MCF 10A (cell line): ENCODE measurements at regions not wholly inside any gene's neighbourhood (a gene's known extent, or its start where the extent isn't known, plus 50 kb on each side); places are given as distances from the start of the nearest gene placed in this dataset.
"Not testable (repeated sequence)": the region's sequence is repeated elsewhere in the genome, so short reads cannot be mapped to it uniquely, and the experiment has no call there.

Experiments used
- BruUV-seq: library from RNA; stranded (reverse); fragments of 400-500 nt; replicated peaks from 2 replicates; lab custom pipeline; 2021; lab: Mats Ljungman, UMichigan
- CTCF ChIA-PET: fragments of 300-600 bp; sonication (Branson Sonifier 250); formaldehyde crosslinking; extraction: SDS; loops from one replicate; lab custom pipeline; 2021; ENCODE audit warnings: antibody characterized with exemption, inconsistent platforms; lab: Yijun Ruan, JAX
- POLR2A ChIA-PET: fragments of 300-600, 350-650 bp; sonication (Branson Sonifier 250); formaldehyde crosslinking; extraction: SDS; loops from one replicate; lab custom pipeline; 2020; ENCODE audit warnings: antibody characterized with exemption, inconsistent platforms; lab: Yijun Ruan, JAX
- DNase-seq: peaks from one replicate; pipeline ENCODE4 v3.0.0-alpha.2; 2018; ENCODE audit not compliant: unreplicated experiment
- H3K27ac Mint-ChIP-seq: one replicate; pipeline ENCODE4 v1.8.0; 2022; ENCODE audit warnings: mild to moderate bottlenecking, low read depth, mixed read lengths; ENCODE audit not compliant: unreplicated experiment
- H3K27me3 Mint-ChIP-seq: one replicate; pipeline ENCODE4 v1.8.0; 2022; ENCODE audit warnings: mixed read lengths; ENCODE audit not compliant: insufficient read depth, unreplicated experiment
- H3K36me3 Mint-ChIP-seq: one replicate; pipeline ENCODE4 v1.8.0; 2022; ENCODE audit warnings: mild to moderate bottlenecking, moderate library complexity, mixed read lengths; ENCODE audit not compliant: insufficient read depth, unreplicated experiment
- H3K4me1 Mint-ChIP-seq: one replicate; pipeline ENCODE4 v1.8.0; 2022; ENCODE audit warnings: mixed read lengths; ENCODE audit not compliant: insufficient read depth, unreplicated experiment
- H3K4me3 Mint-ChIP-seq: one replicate; pipeline ENCODE4 v1.8.0; 2022; ENCODE audit warnings: mild to moderate bottlenecking, moderate library complexity, mixed read lengths; ENCODE audit not compliant: unreplicated experiment
- H3K9me3 Mint-ChIP-seq: one replicate; pipeline ENCODE4 v1.8.0; 2022; ENCODE audit warnings: mixed read lengths; ENCODE audit not compliant: unreplicated experiment
- intact Hi-C: fragments of 100-400 bp; cut with micrococcal nuclease; formaldehyde crosslinking; loops from 2 replicates; pipeline ENCODE4 v1.14.1; 2022
- TF ChIP-seq, protein P1 (sequence below): fragments of 200-600 bp; IDR thresholded peaks from one replicate; pipeline ENCODE4 v1.8.0; 2022; ENCODE audit warnings: antibody characterized with exemption, mild to moderate bottlenecking; ENCODE audit not compliant: unreplicated experiment

DNA sequence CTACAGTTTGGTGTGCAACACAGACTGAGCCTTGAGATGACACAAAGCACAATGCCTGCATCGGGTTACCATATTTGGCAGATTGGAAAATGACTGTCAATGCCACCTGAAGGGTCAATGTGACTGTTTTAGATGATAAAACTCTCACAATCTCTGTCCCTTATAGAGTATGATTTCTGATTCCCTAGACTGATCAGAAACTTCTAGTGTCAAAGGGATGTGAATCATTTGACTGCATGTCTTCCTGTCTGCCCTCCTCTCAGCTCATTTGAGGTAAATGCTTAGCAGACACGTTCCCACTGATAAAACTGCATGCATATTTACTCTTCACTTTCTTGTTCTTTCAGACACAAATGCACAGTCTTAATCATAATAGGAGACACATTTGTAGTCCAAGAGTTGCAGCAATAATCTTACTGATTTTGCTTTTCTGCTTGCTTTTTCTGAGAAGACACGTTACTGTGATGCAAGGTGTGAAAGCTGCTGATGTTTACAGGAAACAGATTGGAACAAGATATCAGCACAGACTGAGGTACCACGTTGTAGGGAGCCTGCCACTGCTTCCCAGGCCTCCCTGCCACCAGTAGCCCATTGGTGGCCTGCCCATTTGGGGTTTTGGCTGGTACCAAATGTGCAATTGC lies 77.8 kb downstream of the GCNT4 start:
- Mint-ChIP-seq H3K27ac (no peak overlapping the region), H3K4me1 (no peaks in the 10 kb centered on the region), H3K36me3 (no peaks in the 10 kb centered on the region), H3K9me3 (peaks cover 10% of the 10 kb centered on the region), H3K4me3 (no peak overlapping the region), H3K27me3 (no peaks in the 10 kb centered on the region)
- intact Hi-C loops = no loop called here
- TF ChIP-seq, protein P1, sequence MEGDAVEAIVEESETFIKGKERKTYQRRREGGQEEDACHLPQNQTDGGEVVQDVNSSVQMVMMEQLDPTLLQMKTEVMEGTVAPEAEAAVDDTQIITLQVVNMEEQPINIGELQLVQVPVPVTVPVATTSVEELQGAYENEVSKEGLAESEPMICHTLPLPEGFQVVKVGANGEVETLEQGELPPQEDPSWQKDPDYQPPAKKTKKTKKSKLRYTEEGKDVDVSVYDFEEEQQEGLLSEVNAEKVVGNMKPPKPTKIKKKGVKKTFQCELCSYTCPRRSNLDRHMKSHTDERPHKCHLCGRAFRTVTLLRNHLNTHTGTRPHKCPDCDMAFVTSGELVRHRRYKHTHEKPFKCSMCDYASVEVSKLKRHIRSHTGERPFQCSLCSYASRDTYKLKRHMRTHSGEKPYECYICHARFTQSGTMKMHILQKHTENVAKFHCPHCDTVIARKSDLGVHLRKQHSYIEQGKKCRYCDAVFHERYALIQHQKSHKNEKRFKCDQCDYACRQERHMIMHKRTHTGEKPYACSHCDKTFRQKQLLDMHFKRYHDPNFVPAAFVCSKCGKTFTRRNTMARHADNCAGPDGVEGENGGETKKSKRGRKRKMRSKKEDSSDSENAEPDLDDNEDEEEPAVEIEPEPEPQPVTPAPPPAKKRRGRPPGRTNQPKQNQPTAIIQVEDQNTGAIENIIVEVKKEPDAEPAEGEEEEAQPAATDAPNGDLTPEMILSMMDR = no peak
- no TSS peak for BruUV-seq
- ChIA-PET POLR2A (no interaction called here), CTCF (no interaction called here)
- DNase-seq = no peak

DNA sequence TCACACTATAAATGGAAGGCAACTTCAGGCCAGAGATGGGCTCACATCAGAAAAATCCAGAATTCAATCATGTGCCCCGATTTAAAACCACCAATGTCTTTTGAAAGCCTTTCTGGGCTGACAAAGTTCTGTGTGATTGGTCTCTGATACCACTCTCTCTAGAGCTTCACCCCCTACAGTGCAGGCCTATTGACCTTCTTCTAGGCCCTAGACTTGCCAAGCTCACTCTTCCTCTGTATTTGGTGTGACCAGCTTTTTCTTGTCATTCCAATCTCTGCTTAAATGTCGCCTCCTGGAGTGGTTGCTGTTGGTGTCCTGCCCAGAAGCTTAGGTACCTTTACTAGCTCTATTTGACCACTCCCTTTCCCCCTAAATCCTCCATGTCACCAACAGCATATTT lies 78.7 kb downstream of the GCNT4 start:
- no peaks in the 10 kb centered on the region for H3K4me1 Mint-ChIP-seq
- peaks cover 10% of the 10 kb centered on the region for H3K9me3 Mint-ChIP-seq
- intact Hi-C loops = no loop called here
- no peaks in the 10 kb centered on the region for H3K36me3 Mint-ChIP-seq
- ChIA-PET POLR2A (interaction anchor here (0.9 kb wide), 1 partner anchor 51 kb away, joined by 3 read pairs; no protein-coding TSS in a partner anchor), CTCF (no interaction called here)
- TF ChIP-seq, protein P1 = no peak
- no peaks in the 10 kb centered on the region for H3K27me3 Mint-ChIP-seq
- no peak overlapping the region for H3K27ac Mint-ChIP-seq
- H3K4me3 Mint-ChIP-seq = no peak overlapping the region
- no peak for DNase-seq
- BruUV-seq = no TSS peak

- intact Hi-C loops = no loop called here
- no peak for DNase-seq
- H3K27ac Mint-ChIP-seq = no peak overlapping the region
- H3K9me3 Mint-ChIP-seq = peaks cover 10% of the 10 kb centered on the region
- no peaks in the 10 kb centered on the region for H3K4me1 Mint-ChIP-seq
- ChIA-PET POLR2A (no interaction called here), CTCF (no interaction called here)
- H3K36me3 Mint-ChIP-seq = no peaks in the 10 kb centered on the region
- BruUV-seq = no TSS peak
- TF ChIP-seq, protein P1 = no peak
- H3K27me3 Mint-ChIP-seq = no peaks in the 10 kb centered on the region
- H3K4me3 Mint-ChIP-seq = no peak overlapping the region
Measured at GRCh38 chr5:74971947-74972460, 80.4 kb downstream of the GCNT4 start.

GRCh38 chr5:74970891-74971290 lies 81.5 kb downstream of the GCNT4 start:
- intact Hi-C loops, H3K4me3 Mint-ChIP-seq, H3K36me3 Mint-ChIP-seq: not testable (repeated sequence)

More at GRCh38 chr5:74970891-74971290, 81.5 kb downstream of the GCNT4 start:
- DNase-seq, H3K9me3 Mint-ChIP-seq, CTCF ChIA-PET, H3K27ac Mint-ChIP-seq, H3K27me3 Mint-ChIP-seq, BruUV-seq, POLR2A ChIA-PET, H3K4me1 Mint-ChIP-seq: not testable (repeated sequence)
